ENCODE measurements at regions not wholly inside any gene's neighbourhood (a gene's known extent, or its start where the extent isn't known, plus 50 kb on each side); places are given as distances from the start of the nearest gene placed in this dataset.

DNA sequence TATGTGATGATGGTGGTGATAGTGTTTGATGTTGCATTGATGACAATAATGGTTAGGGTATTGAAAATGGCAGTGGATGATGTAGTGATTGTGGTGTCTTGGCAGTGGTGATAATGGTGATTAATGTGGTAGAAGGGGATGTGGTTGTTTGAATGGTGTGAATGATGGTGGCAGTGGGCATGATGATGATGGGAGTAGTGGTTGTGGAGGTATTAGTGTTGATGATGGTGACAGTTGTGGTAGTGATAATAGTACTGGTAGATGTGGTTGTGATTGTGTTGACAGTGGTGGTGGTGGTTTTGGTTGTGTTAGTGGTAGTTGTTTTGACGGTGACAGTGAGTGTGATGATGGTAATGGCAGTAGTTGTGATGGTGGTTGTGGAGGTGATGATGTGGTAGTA, 1049.0 kb downstream of the VRK1 start:
- DNase-seq: no peak
- Histone ChIP-seq H3K4me1 (no peaks in the 10 kb centered on the region), H3K4me3 (no peak overlapping the region), H3K27ac (no peak overlapping the region), H3K27me3 (peaks cover 0 to 7% of the 10 kb centered on the region in 2 donors), H3K36me3 (no peaks in the 10 kb centered on the region), H3K9me3 (no peaks in the 10 kb centered on the region)
- TF ChIP-seq, protein P1, sequence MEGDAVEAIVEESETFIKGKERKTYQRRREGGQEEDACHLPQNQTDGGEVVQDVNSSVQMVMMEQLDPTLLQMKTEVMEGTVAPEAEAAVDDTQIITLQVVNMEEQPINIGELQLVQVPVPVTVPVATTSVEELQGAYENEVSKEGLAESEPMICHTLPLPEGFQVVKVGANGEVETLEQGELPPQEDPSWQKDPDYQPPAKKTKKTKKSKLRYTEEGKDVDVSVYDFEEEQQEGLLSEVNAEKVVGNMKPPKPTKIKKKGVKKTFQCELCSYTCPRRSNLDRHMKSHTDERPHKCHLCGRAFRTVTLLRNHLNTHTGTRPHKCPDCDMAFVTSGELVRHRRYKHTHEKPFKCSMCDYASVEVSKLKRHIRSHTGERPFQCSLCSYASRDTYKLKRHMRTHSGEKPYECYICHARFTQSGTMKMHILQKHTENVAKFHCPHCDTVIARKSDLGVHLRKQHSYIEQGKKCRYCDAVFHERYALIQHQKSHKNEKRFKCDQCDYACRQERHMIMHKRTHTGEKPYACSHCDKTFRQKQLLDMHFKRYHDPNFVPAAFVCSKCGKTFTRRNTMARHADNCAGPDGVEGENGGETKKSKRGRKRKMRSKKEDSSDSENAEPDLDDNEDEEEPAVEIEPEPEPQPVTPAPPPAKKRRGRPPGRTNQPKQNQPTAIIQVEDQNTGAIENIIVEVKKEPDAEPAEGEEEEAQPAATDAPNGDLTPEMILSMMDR (IDR thresholded peaks at IDR 0.05): no peak
- intact Hi-C loops (cut with DNase I; ENCODE audit: low total_unique reads): no loop called here

DNA sequence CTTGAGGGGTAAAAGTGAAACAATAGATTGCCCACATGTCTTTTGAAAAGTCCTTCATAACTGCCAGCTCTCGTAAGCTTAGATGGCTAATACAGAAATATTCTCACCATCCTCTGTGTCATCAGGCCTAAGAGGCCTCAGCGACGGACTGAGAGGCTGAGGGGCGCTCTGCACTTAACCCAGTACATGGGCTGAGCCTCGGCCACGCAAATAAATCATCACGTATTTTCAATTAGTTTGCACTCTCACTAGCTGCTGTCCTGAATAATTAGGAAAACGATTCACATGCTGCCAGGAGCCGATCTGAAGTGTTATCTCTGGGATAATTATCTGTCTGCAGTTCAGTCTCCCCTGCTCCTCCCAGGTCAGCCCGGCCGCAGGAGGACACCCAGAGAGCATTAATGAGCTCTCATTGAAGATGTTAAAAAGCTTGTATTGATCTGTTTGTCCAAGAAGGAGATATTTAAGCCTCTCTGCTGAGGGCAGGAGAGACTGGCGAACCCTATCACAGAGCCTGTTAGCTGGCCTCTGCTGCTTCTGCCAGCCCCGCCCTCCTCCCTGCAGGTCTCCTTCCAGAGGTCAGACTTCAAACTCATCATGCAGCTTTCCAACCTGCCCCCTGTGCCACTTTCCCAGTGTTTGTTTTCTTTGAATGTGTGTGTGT, 1051.3 kb downstream of the VRK1 start:
- no peak for DNase-seq
- peaks cover 0 to 6% of the 10 kb centered on the region in 2 donors for H3K27me3 ChIP-seq
- TF ChIP-seq, protein P1 (IDR thresholded peaks at IDR 0.05): no peak
- no peaks in the 10 kb centered on the region for H3K9me3 ChIP-seq
- intact Hi-C loops (cut with DNase I; ENCODE audit: low total_unique reads): no loop called here
- no peaks in the 10 kb centered on the region for H3K4me1 ChIP-seq
- no peak overlapping the region for H3K4me3 ChIP-seq
- H3K36me3 ChIP-seq: no peaks in the 10 kb centered on the region
- H3K27ac ChIP-seq: no peak overlapping the region

DNA sequence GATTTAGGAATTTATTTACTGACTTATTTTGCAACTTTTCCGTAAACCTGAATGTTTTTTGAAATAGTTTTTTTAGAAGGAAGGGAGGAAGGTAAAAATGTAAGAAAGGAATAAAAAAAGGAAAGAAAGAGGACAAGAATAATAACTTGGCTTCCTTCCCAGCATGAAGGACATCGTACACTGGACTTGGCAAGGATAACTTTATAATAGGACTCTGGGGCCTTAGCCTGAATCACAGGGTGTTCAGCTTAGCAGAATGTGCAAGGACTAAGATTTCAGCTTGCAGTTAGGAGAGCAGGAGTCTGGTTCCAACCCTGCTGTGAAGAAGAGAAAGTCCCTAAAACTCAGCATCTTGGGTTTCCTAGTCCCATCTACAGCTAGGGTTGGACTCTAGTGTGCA, 1053.3 kb downstream of the VRK1 start:
- TF ChIP-seq, protein P1 (IDR thresholded peaks at IDR 0.05): no peak
- intact Hi-C loops (cut with DNase I; ENCODE audit: low total_unique reads): no loop called here
- no peak for DNase-seq
- Histone ChIP-seq H3K9me3 (no peaks in the 10 kb centered on the region), H3K27ac (no peak overlapping the region), H3K4me1 (no peaks in the 10 kb centered on the region), H3K4me3 (no peak overlapping the region), H3K36me3 (no peaks in the 10 kb centered on the region), H3K27me3 (no peaks in the 10 kb centered on the region)

DNA sequence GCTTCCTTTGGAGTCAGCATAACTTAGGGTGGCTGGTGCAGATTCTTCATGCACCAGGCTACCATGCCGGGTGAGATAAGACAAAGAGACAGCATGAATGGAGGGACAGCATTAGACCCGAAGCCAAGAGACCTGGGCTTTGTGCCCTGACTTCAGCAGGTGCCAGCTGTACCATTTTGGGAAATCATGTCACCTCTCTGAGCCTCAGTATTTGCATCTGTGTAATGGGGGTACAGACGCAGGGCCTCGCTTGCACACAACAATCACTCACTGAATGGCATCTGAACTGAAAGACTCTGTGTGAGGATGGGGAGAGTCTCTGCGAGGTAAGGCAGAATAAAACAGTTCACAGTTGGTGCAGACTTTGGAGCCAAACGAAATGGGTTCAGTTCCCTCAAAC, 1053.7 kb downstream of the VRK1 start:
- H3K4me3 ChIP-seq: no peak overlapping the region
- H3K27ac ChIP-seq: no peak overlapping the region
- no peaks in the 10 kb centered on the region for H3K36me3 ChIP-seq
- no peaks in the 10 kb centered on the region for H3K4me1 ChIP-seq
- H3K27me3 ChIP-seq: no peaks in the 10 kb centered on the region
- TF ChIP-seq, protein P1 (IDR thresholded peaks at IDR 0.05): no peak
- DNase-seq: no peak
- intact Hi-C loops (cut with DNase I; ENCODE audit: low total_unique reads): no loop called here
- no peaks in the 10 kb centered on the region for H3K9me3 ChIP-seq

DNA sequence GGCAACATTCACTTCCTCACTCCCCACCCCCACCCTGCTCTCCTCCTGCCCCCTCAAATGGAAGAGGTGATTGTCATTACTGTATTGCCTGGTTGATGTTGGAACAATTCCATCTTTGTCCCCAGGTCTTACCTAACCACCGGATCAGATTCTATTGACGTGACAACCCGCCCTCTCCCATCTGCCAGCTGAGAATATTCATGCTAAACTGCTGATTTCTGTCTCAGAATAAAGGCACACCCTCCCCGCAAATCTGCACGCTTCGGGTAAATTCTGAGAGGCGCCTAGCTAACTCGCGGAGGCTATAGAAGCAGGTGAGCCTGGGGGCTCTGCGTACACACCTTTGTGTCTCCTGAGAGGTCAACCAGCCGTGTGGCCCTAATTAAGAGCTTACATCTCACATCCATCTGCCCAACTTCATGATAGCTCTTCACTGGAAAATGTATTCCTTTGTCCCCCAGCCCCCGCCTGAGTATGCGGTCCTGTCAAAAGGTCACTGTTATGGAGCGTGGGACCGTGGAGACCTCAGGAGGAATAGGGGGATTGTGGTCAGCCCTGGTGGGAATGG, 1054.3 kb downstream of the VRK1 start:
- DNase-seq: no peak
- H3K36me3 ChIP-seq: no peaks in the 10 kb centered on the region

More for the DNA sequence above, 1054.3 kb downstream of the VRK1 start:
- no peak overlapping the region for H3K4me3 ChIP-seq
- intact Hi-C loops (cut with DNase I; ENCODE audit: low total_unique reads): no loop called here
- no peaks in the 10 kb centered on the region for H3K9me3 ChIP-seq
- TF ChIP-seq, protein P1 (IDR thresholded peaks at IDR 0.05): no peak
- no peaks in the 10 kb centered on the region for H3K4me1 ChIP-seq
- H3K27me3 ChIP-seq: no peaks in the 10 kb centered on the region
- H3K27ac ChIP-seq: no peak overlapping the region
